COR-L47 (cell line): ENCODE measurements at regions not wholly inside any gene's neighbourhood (a gene's known extent, or its start where the extent isn't known, plus 50 kb on each side); places are given as distances from the start of the nearest gene placed in this dataset.

Experiments used
- DNase-seq: peaks from one replicate; lab custom pipeline; 2025; lab: John Stamatoyannopoulos, UW

GRCh38 chr3:120544361-120544760 lies 51.8 kb upstream of the NDUFB4 start:
- no peak for DNase-seq

GRCh38 chr3:120536642-120537041 lies 59.5 kb upstream of the NDUFB4 start:
- DNase-seq = peak; percentile 15

- no peak for DNase-seq
These were observed 63.2 kb upstream of the NDUFB4 start for GRCh38 chr3:120532969-120533368.

- DNase-seq = no peak
These were observed 68.0 kb upstream of the NDUFB4 start for GRCh38 chr3:120528163-120528562.

- no peak for DNase-seq
These were observed 69.9 kb upstream of the NDUFB4 start for GRCh38 chr3:120526011-120526870.

- no peak for DNase-seq
These were observed 71.8 kb upstream of the NDUFB4 start for GRCh38 chr3:120524171-120524923.

- no peak for DNase-seq
These were observed 65.3 kb upstream of the FSTL1 start for GRCh38 chr3:120516136-120516535.

- DNase-seq = no peak
These were observed 61.9 kb upstream of the FSTL1 start for GRCh38 chr3:120512655-120513054.

GRCh38 chr3:120506828-120507774 lies 56.3 kb upstream of the FSTL1 start:
- no peak for DNase-seq

- no peak for DNase-seq
These were observed 55.5 kb upstream of the FSTL1 start for GRCh38 chr3:120506076-120506827.

- no peak for DNase-seq
These were observed 53.2 kb upstream of the FSTL1 start for GRCh38 chr3:120503727-120504616.

GRCh38 chr3:120502116-120502515 lies 51.3 kb upstream of the FSTL1 start:
- DNase-seq = no peak
